NT2/D1 (cell line): ENCODE measurements at regions not wholly inside any gene's neighbourhood (a gene's known extent, or its start where the extent isn't known, plus 50 kb on each side); places are given as distances from the start of the nearest gene placed in this dataset.

Experiments
- DNase-seq: peaks from one replicate; pipeline ENCODE4 v3.0.0-alpha.2; 2011; ENCODE audit warnings: low read depth, low spot score
- H3K27me3 ChIP-seq: 2 replicates; pipeline ENCODE4 v1.6.0; 2011; ENCODE audit warnings: mild to moderate bottlenecking; ENCODE audit not compliant: insufficient read length, insufficient read depth
- H3K36me3 ChIP-seq: 2 replicates; pipeline ENCODE4 v1.6.1; 2011; ENCODE audit warnings: mild to moderate bottlenecking, low read length, mixed read lengths; ENCODE audit not compliant: insufficient read depth, insufficient read length
- H3K4me1 ChIP-seq: 2 replicates; pipeline ENCODE4 v1.5.1; 2011; ENCODE audit not compliant: insufficient read depth, insufficient read length
- H3K4me3 ChIP-seq: 2 replicates; pipeline ENCODE4 v1.5.1; 2011; ENCODE audit warnings: low read depth; ENCODE audit not compliant: insufficient read length
- H3K9ac ChIP-seq: 2 replicates; pipeline ENCODE4 v1.6.0; 2011; ENCODE audit warnings: low read depth; ENCODE audit not compliant: insufficient read length
- H3K9me3 ChIP-seq: 2 replicates; pipeline ENCODE4 v1.5.1; 2011; ENCODE audit warnings: mild to moderate bottlenecking, low read length; ENCODE audit not compliant: insufficient read depth
- SUZ12 ChIP-seq: IDR thresholded peaks from 2 replicates; pipeline ENCODE4 v1.6.1; 2011; ENCODE audit not compliant: insufficient read length, insufficient read depth; ENCODE audit errors: extremely low read depth
- YY1 ChIP-seq: IDR thresholded peaks from 2 replicates; pipeline ENCODE4 v1.6.1; 2011; ENCODE audit not compliant: insufficient read length, insufficient read depth
- ZNF274 ChIP-seq: IDR thresholded peaks from 2 replicates; pipeline ENCODE4 v1.6.1; 2011; ENCODE audit warnings: mild to moderate bottlenecking, low read depth, low read length

DNA sequence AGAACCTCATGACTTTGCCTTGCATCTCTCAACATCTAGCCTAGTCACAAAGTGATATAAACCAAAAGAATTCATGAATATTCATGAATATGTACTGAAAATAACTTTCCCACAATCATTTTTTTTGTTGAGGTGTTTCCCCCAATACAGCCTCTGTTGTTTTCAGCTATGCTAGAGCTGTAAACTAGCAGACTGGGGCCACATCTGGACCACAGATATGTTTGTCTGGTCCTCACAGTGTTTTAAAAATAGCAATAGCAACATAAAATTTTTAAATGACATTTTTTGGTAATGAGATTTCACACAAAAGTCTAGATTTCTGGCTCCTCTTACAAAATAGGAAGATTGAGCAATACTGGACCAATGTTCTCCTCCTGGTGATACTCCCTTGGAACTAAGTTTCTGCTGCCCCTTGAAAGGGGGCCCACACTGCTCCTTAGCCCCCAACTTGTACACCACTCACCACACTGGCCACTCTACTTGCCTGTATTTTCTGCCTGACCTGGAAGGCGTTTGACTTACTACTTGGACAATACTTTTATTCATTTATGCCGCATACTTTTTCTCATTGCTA, 81.2 kb downstream of the BMP4 start:
- Histone ChIP-seq H3K4me3 (no peak overlapping the region), H3K27me3 (no peaks in the 10 kb centered on the region), H3K9me3 (no peaks in the 10 kb centered on the region), H3K36me3 (no peaks in the 10 kb centered on the region), H3K4me1 (no peaks in the 10 kb centered on the region), H3K9ac (no peak overlapping the region)
- no peak for DNase-seq
- TF ChIP-seq ZNF274 (no peak), YY1 (no peak), SUZ12 (no peak)

GRCh38 chr14:53874704-53875103, 81.9 kb downstream of the BMP4 start:
- H3K36me3 ChIP-seq = no peaks in the 10 kb centered on the region
- no peaks in the 10 kb centered on the region for H3K9me3 ChIP-seq
- DNase-seq = no peak
- TF ChIP-seq ZNF274 (no peak), YY1 (no peak), SUZ12 (no peak)
- no peak overlapping the region for H3K9ac ChIP-seq
- no peaks in the 10 kb centered on the region for H3K27me3 ChIP-seq
- H3K4me3 ChIP-seq = no peak overlapping the region
- no peaks in the 10 kb centered on the region for H3K4me1 ChIP-seq

GRCh38 chr14:53872681-53873089, 83.9 kb downstream of the BMP4 start:
- TF ChIP-seq SUZ12 (no peak), YY1 (no peak), ZNF274 (no peak)
- no peaks in the 10 kb centered on the region for H3K27me3 ChIP-seq
- no peaks in the 10 kb centered on the region for H3K4me1 ChIP-seq
- no peak for DNase-seq
- H3K4me3 ChIP-seq = no peak overlapping the region
- H3K9me3 ChIP-seq = no peaks in the 10 kb centered on the region
- no peak overlapping the region for H3K9ac ChIP-seq
- H3K36me3 ChIP-seq = no peaks in the 10 kb centered on the region

DNA sequence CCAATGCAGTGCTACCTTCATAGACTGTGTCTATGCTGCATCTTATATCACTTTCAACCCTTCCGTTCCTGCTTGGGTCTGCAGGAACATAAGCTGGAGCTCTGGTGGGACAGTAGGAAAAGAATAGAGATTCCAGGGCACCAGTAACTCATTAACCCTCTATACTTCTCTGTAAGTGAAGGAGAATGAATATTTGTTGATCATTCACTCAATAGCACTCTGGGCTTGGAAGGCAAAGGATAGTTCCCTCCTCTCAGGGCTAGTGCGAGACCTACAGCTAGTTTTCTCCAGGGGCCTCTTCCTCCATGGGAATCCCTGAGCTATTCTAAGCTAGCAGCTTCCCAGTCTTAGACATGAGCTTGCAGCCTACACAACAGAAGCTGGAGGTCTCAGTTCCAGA, 84.7 kb downstream of the BMP4 start:
- Histone ChIP-seq H3K27me3 (no peaks in the 10 kb centered on the region), H3K9me3 (no peaks in the 10 kb centered on the region), H3K4me3 (no peak overlapping the region), H3K9ac (no peak overlapping the region), H3K36me3 (no peaks in the 10 kb centered on the region), H3K4me1 (no peaks in the 10 kb centered on the region)
- no peak for DNase-seq
- no peak for TF ChIP-seq ZNF274
- TF ChIP-seq YY1 = no peak
- TF ChIP-seq SUZ12 = no peak

DNA sequence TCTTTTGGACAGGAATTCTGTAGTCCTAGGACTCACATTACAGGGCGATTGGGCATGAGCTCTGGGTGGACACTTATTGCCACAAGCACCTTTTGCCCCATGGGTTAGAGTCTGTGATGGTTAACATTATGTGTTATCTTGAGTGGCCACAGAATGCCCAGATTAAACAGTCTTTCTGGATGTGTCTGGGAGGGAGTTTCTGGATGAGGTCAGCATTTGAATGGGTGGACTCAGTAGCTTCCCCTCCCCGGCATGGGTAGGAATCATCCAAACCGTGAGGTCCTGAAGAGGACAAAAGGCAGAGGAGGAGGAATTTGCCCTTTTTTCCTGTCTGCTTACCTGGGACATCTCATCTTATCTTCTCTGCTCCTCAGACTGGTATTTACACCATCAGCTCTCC, 85.6 kb downstream of the BMP4 start:
- Histone ChIP-seq H3K27me3 (no peaks in the 10 kb centered on the region), H3K4me3 (no peak overlapping the region), H3K4me1 (no peaks in the 10 kb centered on the region), H3K9ac (no peak overlapping the region), H3K36me3 (no peaks in the 10 kb centered on the region), H3K9me3 (no peaks in the 10 kb centered on the region)
- no peak for DNase-seq
- TF ChIP-seq ZNF274 (no peak), YY1 (no peak), SUZ12 (no peak)

- Histone ChIP-seq H3K4me1 (no peaks in the 10 kb centered on the region), H3K4me3 (no peak overlapping the region), H3K9me3 (no peaks in the 10 kb centered on the region), H3K9ac (no peak overlapping the region), H3K27me3 (no peaks in the 10 kb centered on the region), H3K36me3 (no peaks in the 10 kb centered on the region)
- DNase-seq = no peak
- no peak for TF ChIP-seq SUZ12
- TF ChIP-seq ZNF274 = no peak
- TF ChIP-seq YY1 = no peak
Observed at GRCh38 chr14:53865711-53866110, 90.9 kb downstream of the BMP4 start.

GRCh38 chr14:53861781-53862180, 94.8 kb downstream of the BMP4 start:
- H3K4me3 ChIP-seq = no peak overlapping the region
- no peak for TF ChIP-seq SUZ12
- TF ChIP-seq YY1 = no peak
- no peak for TF ChIP-seq ZNF274
- no peak overlapping the region for H3K9ac ChIP-seq
- no peak for DNase-seq
- no peaks in the 10 kb centered on the region for H3K27me3 ChIP-seq
- H3K9me3 ChIP-seq = no peaks in the 10 kb centered on the region
- no peaks in the 10 kb centered on the region for H3K4me1 ChIP-seq
- H3K36me3 ChIP-seq = no peaks in the 10 kb centered on the region

DNA sequence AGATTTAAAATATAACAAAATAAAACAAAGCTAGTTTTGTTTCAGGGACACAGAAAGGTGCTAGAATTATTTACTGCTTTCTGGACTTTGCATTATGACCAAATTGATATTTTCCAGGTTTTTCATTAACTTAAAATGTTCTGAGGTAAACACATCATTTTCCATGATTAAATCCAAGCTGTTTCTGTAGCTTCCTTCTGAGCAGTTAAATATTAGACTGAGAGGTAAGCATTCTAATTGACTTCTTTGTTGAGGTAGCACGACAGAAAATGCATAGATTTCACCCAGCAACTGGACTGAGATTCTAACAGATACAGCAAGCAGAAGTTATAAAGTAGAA, 98.3 kb downstream of the BMP4 start:
- DNase-seq = no peak
- no peaks in the 10 kb centered on the region for H3K27me3 ChIP-seq
- no peaks in the 10 kb centered on the region for H3K4me1 ChIP-seq
- TF ChIP-seq ZNF274 (no peak), SUZ12 (no peak), YY1 (no peak)
- H3K9ac ChIP-seq = no peak overlapping the region
- H3K4me3 ChIP-seq = no peak overlapping the region
- no peaks in the 10 kb centered on the region for H3K9me3 ChIP-seq
- H3K36me3 ChIP-seq = no peaks in the 10 kb centered on the region
